SK-N-MC (cell line): ENCODE measurements at regions not wholly inside any gene's neighbourhood (a gene's known extent, or its start where the extent isn't known, plus 50 kb on each side); places are given as distances from the start of the nearest gene placed in this dataset.

Source experiments
- DNase-seq: peaks from one replicate; pipeline ENCODE4 v3.0.0-alpha.2; 2011; ENCODE audit warnings: low read depth, low spot score
- H3K27ac ChIP-seq: fragments of 200-600 bp; sonication (generic); 2 replicates; pipeline ENCODE4 v1.5.1; 2016; ENCODE audit warnings: mixed run types
- H3K36me3 ChIP-seq: fragments of 200-600 bp; sonication (generic); 2 replicates; pipeline ENCODE4 v1.6.1; 2017; ENCODE audit warnings: antibody characterized with exemption, low read length, mixed read lengths; ENCODE audit not compliant: insufficient read depth
- H3K4me3 ChIP-seq: fragments of 200-600 bp; sonication (generic); 2 replicates; pipeline ENCODE4 v1.5.1; 2016
- H3K9ac ChIP-seq: fragments of 200-600 bp; sonication (generic); 2 replicates; pipeline ENCODE4 v1.8.0; 2017; ENCODE audit warnings: mixed run types, mixed read lengths; ENCODE audit not compliant: insufficient read length
- H3K9me3 ChIP-seq: fragments of 200-600 bp; sonication (generic); 2 replicates; pipeline ENCODE4 v1.6.1; 2017; ENCODE audit warnings: low read depth, mild to moderate bottlenecking, antibody characterized with exemption, low read length, moderate library complexity, mixed read lengths
- EZH2 ChIP-seq: fragments of 200-600 bp; sonication (generic); IDR thresholded peaks from one replicate; pipeline ENCODE4 v1.6.1; 2017; ENCODE audit warnings: antibody characterized with exemption
- FOXP2 ChIP-seq: optimal IDR thresholded peaks from 2 replicates; pipeline ENCODE3; 2011; ENCODE audit warnings: mild to moderate bottlenecking, moderate library complexity; ENCODE audit not compliant: insufficient read depth; ENCODE audit errors: extremely low read length, control extremely low read depth
- POLR2AphosphoS5 ChIP-seq: IDR thresholded peaks from 2 replicates; pipeline ENCODE4 v1.6.1; 2012; ENCODE audit warnings: mild to moderate bottlenecking, low read depth, low read length, borderline replicate concordance

DNA sequence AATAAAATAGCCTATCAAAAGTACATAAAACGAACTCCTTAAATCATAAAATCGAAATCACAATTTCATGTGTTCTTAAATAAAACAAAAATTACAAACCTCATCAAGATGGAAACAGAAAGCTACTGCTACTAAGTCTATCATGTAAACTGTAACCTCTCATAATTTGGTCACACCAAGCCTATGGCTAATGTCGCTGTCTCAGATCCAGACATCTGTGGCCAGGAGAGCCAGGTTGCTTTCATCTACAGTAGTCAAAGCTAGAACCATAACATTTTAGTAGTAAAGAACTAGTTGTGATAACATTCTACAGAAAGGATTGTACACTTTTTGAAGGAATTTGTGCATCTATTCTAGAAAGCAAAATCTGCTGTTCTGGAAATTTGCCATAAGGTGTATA is 197.4 kb upstream of the MBNL1 start:
- DNase-seq = no peak
- Histone ChIP-seq H3K27ac (no peak overlapping the region), H3K9me3 (0 out of 2 replicates have a peak, but pooled peaks cover 4% of the 10 kb centered on the region), H3K36me3 (no peaks in the 10 kb centered on the region), H3K9ac (no peak overlapping the region), H3K4me3 (no peak overlapping the region)
- TF ChIP-seq EZH2 (no peak), POLR2AphosphoS5 (no peak), FOXP2 (no peak)

DNA sequence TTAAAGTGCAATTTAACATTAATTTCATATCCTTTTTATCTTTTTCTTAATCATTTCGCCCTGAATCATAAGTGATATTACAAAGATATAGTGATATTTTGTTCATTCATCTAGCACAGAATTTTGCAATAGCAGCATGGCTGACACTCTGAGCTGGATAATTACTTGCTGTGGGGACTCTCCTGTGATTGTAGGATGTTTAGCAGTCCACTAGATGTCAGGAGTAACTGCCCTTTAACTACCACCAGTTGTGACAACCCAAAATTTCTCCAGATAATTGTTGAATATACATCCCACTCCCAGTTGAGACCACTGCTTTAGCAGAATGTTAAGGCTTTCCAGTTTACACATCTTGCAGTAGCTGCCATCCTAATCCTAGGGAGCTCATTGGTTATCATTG is 196.8 kb upstream of the MBNL1 start:
- 0 out of 2 replicates have a peak, but pooled peaks cover 4% of the 10 kb centered on the region for H3K9me3 ChIP-seq
- H3K36me3 ChIP-seq = no peaks in the 10 kb centered on the region
- H3K27ac ChIP-seq = no peak overlapping the region
- H3K4me3 ChIP-seq = no peak overlapping the region
- no peak for DNase-seq
- TF ChIP-seq POLR2AphosphoS5 (no peak), EZH2 (no peak), FOXP2 (no peak)
- H3K9ac ChIP-seq = no peak overlapping the region

DNA sequence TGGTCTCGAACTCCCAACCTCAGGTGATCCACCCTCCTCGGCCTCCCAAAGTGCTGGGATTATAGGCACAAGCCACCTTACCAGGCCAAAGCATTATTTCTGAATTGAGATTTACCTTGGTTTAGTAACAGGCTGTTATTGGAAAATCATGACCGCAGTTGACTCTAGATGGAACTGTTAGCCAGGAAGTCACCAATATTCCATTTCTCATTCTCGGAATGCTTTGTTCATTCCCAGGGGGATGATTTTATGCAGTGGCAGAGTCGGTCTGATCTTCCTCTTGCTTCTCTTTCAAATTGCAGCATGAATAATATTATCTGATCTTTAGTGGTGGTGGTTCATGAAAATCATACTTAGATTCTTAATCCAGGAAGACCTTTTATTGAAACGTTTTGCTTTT is 195.5 kb upstream of the MBNL1 start:
- no peaks in the 10 kb centered on the region for H3K36me3 ChIP-seq
- peak; percentile 79 for DNase-seq
- peak overlapping the region; percentile 44 for H3K4me3 ChIP-seq
- H3K27ac ChIP-seq = peak overlapping the region; percentile 79
- H3K9ac ChIP-seq = peak overlapping the region; percentile 47
- TF ChIP-seq FOXP2 = no peak
- TF ChIP-seq EZH2 = no peak
- no peak for TF ChIP-seq POLR2AphosphoS5
- H3K9me3 ChIP-seq = 0 out of 2 replicates have a peak, but pooled peaks cover 4% of the 10 kb centered on the region

DNA sequence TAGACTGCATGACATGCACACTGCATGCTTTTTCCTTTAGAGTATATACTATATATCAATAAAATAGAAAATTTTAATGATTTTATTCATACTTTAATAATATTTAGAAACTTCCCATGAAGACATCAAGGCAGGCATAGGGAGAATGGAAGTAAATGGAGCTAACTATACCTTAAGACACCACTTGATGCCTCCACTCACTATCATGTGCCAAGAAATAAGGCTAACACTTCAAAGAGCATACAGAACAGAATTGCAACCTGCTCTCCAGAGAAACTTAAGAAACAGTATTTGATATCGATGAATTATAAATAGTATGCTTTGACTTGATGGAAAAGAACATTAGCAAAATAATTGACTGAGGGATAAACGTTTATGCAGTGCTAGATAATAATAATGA is 192.6 kb upstream of the MBNL1 start:
- H3K27ac ChIP-seq = no peak overlapping the region
- no peaks in the 10 kb centered on the region for H3K36me3 ChIP-seq
- H3K4me3 ChIP-seq = no peak overlapping the region
- H3K9ac ChIP-seq = no peak overlapping the region
- no peak for TF ChIP-seq FOXP2
- TF ChIP-seq POLR2AphosphoS5 = no peak
- no peak for TF ChIP-seq EZH2
- no peaks in the 10 kb centered on the region for H3K9me3 ChIP-seq
- DNase-seq = no peak

DNA sequence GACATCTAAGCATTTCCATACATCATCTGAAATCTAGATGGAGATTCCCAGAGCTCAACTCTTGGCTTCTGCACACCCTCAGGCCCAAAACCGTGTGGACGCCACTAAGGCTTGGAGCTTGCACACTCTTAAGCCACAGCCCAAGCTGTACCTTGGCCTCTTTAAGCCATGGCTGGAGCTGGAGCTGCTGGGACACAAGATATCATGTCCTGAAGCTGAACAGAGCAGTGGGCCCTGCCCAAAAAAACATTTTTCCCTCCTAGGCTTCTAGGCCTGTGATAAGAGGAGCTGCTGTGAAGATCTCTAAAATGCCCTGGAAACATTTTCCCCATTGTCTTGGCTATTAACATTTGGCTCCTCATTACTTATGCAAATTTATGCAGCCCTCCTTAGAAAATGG is 188.7 kb upstream of the MBNL1 start:
- no peak for DNase-seq
- Histone ChIP-seq H3K4me3 (no peak overlapping the region), H3K27ac (no peak overlapping the region), H3K36me3 (no peaks in the 10 kb centered on the region), H3K9me3 (no peaks in the 10 kb centered on the region), H3K9ac (no peak overlapping the region)
- TF ChIP-seq EZH2 = no peak
- TF ChIP-seq FOXP2 = no peak
- TF ChIP-seq POLR2AphosphoS5 = no peak

DNA sequence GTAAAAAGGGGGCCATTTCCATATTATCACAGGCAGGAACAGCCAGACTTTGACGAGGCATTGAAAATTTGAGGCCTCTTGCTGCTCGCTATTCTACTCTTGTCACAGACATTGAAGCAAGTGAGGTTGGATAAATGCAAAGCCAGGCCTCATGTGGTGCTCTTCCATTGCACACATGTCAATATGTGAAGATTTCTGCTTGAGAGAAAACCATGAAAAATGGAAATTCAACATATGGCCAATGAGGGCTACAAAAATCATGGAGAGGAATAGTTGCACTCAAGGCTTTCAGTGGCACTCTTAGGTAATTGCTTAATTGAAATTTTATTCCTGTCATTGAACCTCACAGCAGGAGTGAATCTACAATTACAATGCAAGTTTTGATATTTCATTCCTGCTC is 185.6 kb upstream of the MBNL1 start:
- TF ChIP-seq EZH2 = no peak
- no peak for TF ChIP-seq FOXP2
- no peak for TF ChIP-seq POLR2AphosphoS5
- Histone ChIP-seq H3K27ac (peak overlapping the region; percentile 70; the same call in 1 of the 2 replicates), H3K36me3 (no peaks in the 10 kb centered on the region), H3K9me3 (no peaks in the 10 kb centered on the region), H3K9ac (no peak overlapping the region), H3K4me3 (no peak overlapping the region)
- DNase-seq = no peak

DNA sequence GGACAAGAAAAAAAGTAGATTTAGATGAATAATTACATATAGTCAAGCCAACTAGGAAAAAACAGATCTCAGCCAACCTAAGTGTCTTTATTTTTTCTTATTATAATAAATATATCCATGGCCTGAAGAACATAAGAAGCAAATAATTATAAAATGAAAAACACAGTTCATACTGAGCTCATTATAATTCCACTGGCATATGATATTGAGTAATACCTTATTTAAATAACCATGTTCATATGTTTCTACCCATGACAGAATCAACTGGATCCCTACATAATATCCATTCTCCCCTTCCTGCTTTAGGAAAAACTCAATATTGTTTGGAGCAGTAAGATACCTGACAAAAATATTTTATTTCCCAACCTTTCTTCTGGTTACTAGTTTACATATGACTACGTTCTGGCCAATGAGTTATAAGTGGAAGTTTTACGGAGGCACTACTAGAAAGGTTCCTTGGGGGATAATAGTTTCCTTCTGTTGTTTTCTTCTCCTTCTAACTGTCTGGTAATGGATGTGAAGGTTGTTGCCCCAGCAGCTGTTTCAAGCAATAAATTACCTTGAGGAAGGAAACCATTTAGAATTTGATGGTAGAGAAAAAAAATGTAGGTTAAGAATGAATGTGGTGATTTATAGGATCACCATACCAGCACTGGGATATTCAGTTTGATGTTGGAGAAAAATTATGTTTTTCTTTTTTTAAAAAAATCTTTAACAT is 184.1 kb upstream of the MBNL1 start:
- no peak overlapping the region for H3K9ac ChIP-seq
- TF ChIP-seq POLR2AphosphoS5 (no peak), EZH2 (no peak), FOXP2 (no peak)
- H3K36me3 ChIP-seq = no peaks in the 10 kb centered on the region
- H3K4me3 ChIP-seq = peak overlapping the region; percentile 43
- H3K9me3 ChIP-seq = no peaks in the 10 kb centered on the region
- H3K27ac ChIP-seq = peak overlapping the region; percentile 70
- DNase-seq = peak; percentile 66

DNA sequence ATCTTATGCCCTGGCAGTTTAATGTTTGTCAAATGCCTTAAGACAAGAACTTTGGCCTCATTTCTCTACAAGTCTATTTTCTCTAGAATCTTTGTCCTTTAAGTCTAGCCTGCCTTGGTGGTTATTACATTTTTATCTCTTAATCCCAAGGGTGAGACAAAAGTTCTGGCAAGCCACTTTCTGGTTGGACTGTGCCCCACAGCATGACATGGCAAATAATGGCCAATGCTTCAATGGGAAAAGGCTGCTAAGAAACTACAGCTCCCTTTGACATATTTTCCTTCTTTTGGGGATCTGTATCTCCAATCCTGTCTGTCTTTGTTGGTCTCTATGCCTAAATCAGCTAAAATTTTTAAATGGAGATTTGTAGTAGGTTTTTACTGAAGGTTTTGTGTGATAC is 181.6 kb upstream of the MBNL1 start:
- no peak for TF ChIP-seq POLR2AphosphoS5
- Histone ChIP-seq H3K9ac (no peak overlapping the region), H3K36me3 (no peaks in the 10 kb centered on the region), H3K4me3 (no peak overlapping the region), H3K9me3 (peaks cover 2% of the 10 kb centered on the region; the same call in 1 of the 2 replicates), H3K27ac (no peak overlapping the region)
- DNase-seq = no peak

DNA sequence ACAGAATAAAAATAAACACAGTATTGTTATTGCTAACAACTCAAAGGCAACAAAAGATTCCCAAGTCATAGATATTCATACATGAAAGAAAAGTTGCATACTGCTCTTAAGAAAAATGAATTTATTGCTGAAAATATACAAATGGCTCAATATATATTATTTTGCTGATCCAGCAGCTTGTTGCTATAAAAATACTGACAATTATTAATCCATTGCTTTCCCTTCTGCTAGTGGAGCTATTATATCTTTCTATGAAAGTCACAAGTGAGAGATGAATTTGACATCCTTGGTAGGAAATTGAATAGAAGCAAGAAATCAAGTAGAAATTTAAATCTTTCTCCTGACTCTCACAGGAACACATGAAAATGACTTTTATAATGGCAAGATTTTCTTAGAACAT is 179.2 kb upstream of the MBNL1 start:
- Histone ChIP-seq H3K4me3 (no peak overlapping the region), H3K9me3 (peaks cover 9% of the 10 kb centered on the region; the same call in 1 of the 2 replicates), H3K9ac (no peak overlapping the region), H3K27ac (no peak overlapping the region), H3K36me3 (no peaks in the 10 kb centered on the region)
- TF ChIP-seq POLR2AphosphoS5 = no peak
- no peak for TF ChIP-seq EZH2
- no peak for TF ChIP-seq FOXP2
- DNase-seq = no peak
